ENCODE measurements at regions not wholly inside any gene's neighbourhood (a gene's known extent, or its start where the extent isn't known, plus 50 kb on each side); places are given as distances from the start of the nearest gene placed in this dataset.
"Not testable (repeated sequence)": the region's sequence is repeated elsewhere in the genome, so short reads cannot be mapped to it uniquely, and the experiment has no call there.

DNA sequence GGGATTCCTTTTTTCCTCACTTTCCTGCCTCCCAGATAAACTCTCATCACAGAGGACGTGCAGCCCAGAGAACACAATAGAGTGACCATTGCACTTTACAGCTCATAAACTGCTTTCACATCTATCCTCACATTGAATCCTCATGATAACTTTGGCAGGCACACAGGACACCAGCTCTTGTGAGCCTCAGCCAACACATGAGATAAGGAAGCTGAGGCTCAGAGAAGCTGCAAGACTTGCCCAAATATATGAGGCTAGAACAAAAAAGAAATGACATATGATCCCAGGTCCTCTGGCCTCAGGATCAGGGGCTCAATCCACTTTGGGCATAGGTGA is 85.0 kb upstream of the CPEB2 start:
- Histone ChIP-seq H3K9me3 (ENCODE audit: insufficient read depth, low read length) (no peaks in the 10 kb centered on the region), H3K4me1 (ENCODE audit: insufficient read depth, insufficient read length) (peaks cover 2% of the 10 kb centered on the region), H3K9ac (ENCODE audit: insufficient read length, low read depth) (no peak overlapping the region), H3K4me3 (ENCODE audit: insufficient read length, low read depth) (no peak overlapping the region), H3K27me3 (ENCODE audit: insufficient read depth, insufficient read length) (no peaks in the 10 kb centered on the region), H3K36me3 (ENCODE audit: insufficient read depth, insufficient read length, low read length) (no peaks in the 10 kb centered on the region)
- no peak for DNase-seq (ENCODE audit: low read depth, low spot score)
- no peak for TF ChIP-seq SUZ12 (IDR thresholded peaks at IDR 0.05; ENCODE audit: extremely low read depth, insufficient read depth, insufficient read length)
- TF ChIP-seq YY1 (IDR thresholded peaks at IDR 0.05; ENCODE audit: insufficient read depth, insufficient read length) = no peak
- TF ChIP-seq ZNF274 (IDR thresholded peaks at IDR 0.05; ENCODE audit: low read depth, low read length) = no peak

DNA sequence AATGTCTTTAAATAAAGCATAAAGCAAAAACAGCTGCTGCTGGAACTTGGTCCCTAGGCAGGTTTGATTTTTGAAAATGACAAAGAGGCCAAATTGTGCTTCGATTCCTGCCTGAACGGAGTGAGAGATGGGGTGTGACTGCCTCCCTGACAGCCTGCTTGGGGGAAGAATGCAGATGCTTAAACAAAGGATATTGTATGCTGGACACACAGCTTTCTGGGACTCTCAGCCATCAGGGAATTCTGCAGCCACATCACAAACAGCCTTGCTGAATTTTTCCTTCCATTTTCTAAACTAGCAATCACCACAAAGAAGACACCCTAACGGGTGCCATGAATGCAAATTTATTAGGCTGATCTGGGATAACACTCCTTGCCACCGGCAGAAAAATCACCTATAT is 83.9 kb upstream of the CPEB2 start:
- H3K36me3 ChIP-seq (ENCODE audit: insufficient read depth, insufficient read length, low read length) = no peaks in the 10 kb centered on the region
- no peak for DNase-seq (ENCODE audit: low read depth, low spot score)
- H3K4me3 ChIP-seq (ENCODE audit: insufficient read length, low read depth) = no peak overlapping the region
- H3K4me1 ChIP-seq (ENCODE audit: insufficient read depth, insufficient read length) = peaks cover 2% of the 10 kb centered on the region
- H3K9me3 ChIP-seq (ENCODE audit: insufficient read depth, low read length) = no peaks in the 10 kb centered on the region
- TF ChIP-seq SUZ12 (IDR thresholded peaks at IDR 0.05; ENCODE audit: extremely low read depth, insufficient read depth, insufficient read length) (no peak), YY1 (IDR thresholded peaks at IDR 0.05; ENCODE audit: insufficient read depth, insufficient read length) (no peak), ZNF274 (IDR thresholded peaks at IDR 0.05; ENCODE audit: low read depth, low read length) (no peak)
- no peaks in the 10 kb centered on the region for H3K27me3 ChIP-seq (ENCODE audit: insufficient read depth, insufficient read length)
- H3K9ac ChIP-seq (ENCODE audit: insufficient read length, low read depth) = no peak overlapping the region

DNA sequence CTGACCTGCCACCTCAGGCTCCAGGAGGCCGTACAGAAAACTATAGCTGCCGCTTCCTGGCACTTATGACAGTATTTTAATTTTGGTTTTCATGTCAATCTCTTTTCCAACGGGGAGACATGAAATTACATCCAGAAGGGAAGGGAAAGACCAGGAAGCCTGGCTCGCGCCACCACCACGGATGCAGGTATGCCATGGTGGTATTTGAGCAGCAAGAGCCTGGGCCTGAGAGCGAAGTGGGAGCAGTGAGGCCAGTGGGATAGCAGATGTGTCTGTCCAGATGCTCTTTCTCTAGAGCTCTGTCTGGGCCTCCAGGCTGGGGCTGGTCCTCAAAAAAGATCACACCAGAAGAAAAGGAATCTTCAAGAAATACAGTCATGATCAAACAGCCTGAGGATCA is 82.5 kb upstream of the CPEB2 start:
- TF ChIP-seq ZNF274 (IDR thresholded peaks at IDR 0.05; ENCODE audit: low read depth, low read length) (no peak), YY1 (IDR thresholded peaks at IDR 0.05; ENCODE audit: insufficient read depth, insufficient read length) (no peak), SUZ12 (IDR thresholded peaks at IDR 0.05; ENCODE audit: extremely low read depth, insufficient read depth, insufficient read length) (no peak)
- Histone ChIP-seq H3K4me1 (ENCODE audit: insufficient read depth, insufficient read length) (peaks cover 2% of the 10 kb centered on the region), H3K4me3 (ENCODE audit: insufficient read length, low read depth) (no peak overlapping the region), H3K36me3 (ENCODE audit: insufficient read depth, insufficient read length, low read length) (no peaks in the 10 kb centered on the region), H3K9me3 (ENCODE audit: insufficient read depth, low read length) (no peaks in the 10 kb centered on the region), H3K27me3 (ENCODE audit: insufficient read depth, insufficient read length) (no peaks in the 10 kb centered on the region), H3K9ac (ENCODE audit: insufficient read length, low read depth) (no peak overlapping the region)
- no peak for DNase-seq (ENCODE audit: low read depth, low spot score)

DNA sequence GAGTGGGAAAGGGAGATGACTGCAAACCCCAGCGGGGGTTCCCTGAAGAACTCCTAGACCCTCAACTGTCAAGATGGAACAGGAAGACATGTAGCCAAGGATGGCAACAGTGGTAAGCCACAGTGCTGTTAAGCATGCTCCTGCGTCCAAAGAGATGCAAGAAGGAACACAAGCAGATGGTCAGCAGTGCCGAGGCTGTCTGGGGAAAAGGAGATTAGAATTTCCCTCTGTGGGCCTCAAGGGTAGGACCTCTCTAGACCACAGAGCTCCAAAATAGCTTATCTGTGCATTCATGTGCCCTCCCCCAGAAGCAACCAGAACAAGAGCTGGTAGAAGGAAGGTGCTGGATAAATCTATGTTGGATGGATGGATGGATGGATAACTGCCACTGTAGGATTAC is 82.0 kb upstream of the CPEB2 start:
- no peaks in the 10 kb centered on the region for H3K27me3 ChIP-seq (ENCODE audit: insufficient read depth, insufficient read length)
- no peak for TF ChIP-seq YY1 (IDR thresholded peaks at IDR 0.05; ENCODE audit: insufficient read depth, insufficient read length)
- no peak for TF ChIP-seq SUZ12 (IDR thresholded peaks at IDR 0.05; ENCODE audit: extremely low read depth, insufficient read depth, insufficient read length)
- TF ChIP-seq ZNF274 (IDR thresholded peaks at IDR 0.05; ENCODE audit: low read depth, low read length) = no peak
- peaks cover 2% of the 10 kb centered on the region for H3K4me1 ChIP-seq (ENCODE audit: insufficient read depth, insufficient read length)
- DNase-seq (ENCODE audit: low read depth, low spot score) = no peak
- H3K36me3 ChIP-seq (ENCODE audit: insufficient read depth, insufficient read length, low read length) = no peaks in the 10 kb centered on the region
- no peak overlapping the region for H3K9ac ChIP-seq (ENCODE audit: insufficient read length, low read depth)
- no peaks in the 10 kb centered on the region for H3K9me3 ChIP-seq (ENCODE audit: insufficient read depth, low read length)
- H3K4me3 ChIP-seq (ENCODE audit: insufficient read length, low read depth) = no peak overlapping the region

DNA sequence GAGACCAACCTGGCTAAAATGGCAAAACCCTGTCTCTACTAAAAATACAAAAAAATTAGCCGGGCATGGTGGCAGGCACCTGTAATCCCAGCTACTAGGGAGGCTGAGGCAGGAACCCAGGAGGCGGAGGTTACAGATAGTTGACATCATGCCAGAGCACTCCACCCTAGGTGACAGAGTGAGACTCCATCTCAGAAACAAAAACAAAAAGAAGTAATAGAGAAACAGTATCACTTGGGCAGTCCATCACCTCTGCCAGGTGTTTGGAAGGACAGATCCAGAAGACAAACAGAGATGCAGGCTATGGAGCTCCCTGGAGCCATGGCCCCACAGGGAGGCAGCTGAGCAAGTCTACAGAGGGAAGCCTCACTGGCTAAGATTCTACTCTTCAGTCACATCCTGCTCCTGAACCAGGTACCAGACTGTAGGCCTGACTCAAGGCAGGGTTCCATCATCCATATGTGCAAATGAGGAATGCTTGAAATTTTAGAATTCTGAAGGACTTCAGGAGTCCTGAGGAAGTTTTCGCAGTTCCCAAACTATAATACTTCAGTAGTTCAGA is 81.4 kb upstream of the CPEB2 start:
- no peak for TF ChIP-seq SUZ12 (IDR thresholded peaks at IDR 0.05; ENCODE audit: extremely low read depth, insufficient read depth, insufficient read length)
- TF ChIP-seq ZNF274 (IDR thresholded peaks at IDR 0.05; ENCODE audit: low read depth, low read length) = no peak
- TF ChIP-seq YY1 (IDR thresholded peaks at IDR 0.05; ENCODE audit: insufficient read depth, insufficient read length) = no peak
- H3K9me3 ChIP-seq (ENCODE audit: insufficient read depth, low read length) = no peaks in the 10 kb centered on the region
- H3K27me3 ChIP-seq (ENCODE audit: insufficient read depth, insufficient read length) = no peaks in the 10 kb centered on the region
- peaks cover 2% of the 10 kb centered on the region for H3K4me1 ChIP-seq (ENCODE audit: insufficient read depth, insufficient read length)
- H3K36me3 ChIP-seq (ENCODE audit: insufficient read depth, insufficient read length, low read length) = no peaks in the 10 kb centered on the region
- H3K4me3 ChIP-seq (ENCODE audit: insufficient read length, low read depth) = no peak overlapping the region
- no peak overlapping the region for H3K9ac ChIP-seq (ENCODE audit: insufficient read length, low read depth)
- no peak for DNase-seq (ENCODE audit: low read depth, low spot score)

DNA sequence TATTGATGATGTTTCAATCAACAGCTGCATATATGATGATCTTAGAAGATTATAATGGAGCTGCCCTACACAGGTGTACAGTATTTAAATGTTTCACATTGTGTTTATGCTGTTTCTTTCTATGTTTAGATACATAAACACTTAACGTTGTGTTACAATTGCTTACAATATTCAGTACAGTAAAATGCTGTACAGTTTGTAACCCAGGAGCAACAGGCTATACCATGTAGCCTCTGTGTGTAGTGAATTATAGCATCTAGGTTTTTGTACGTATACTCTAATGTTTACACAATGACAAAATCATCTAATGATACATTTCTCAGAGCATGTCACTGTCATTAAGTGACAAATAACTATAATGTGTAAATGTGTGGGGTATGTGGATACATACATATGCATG is 80.5 kb upstream of the CPEB2 start:
- H3K27me3 ChIP-seq (ENCODE audit: insufficient read depth, insufficient read length); H3K4me3 ChIP-seq (ENCODE audit: insufficient read length, low read depth); H3K4me1 ChIP-seq (ENCODE audit: insufficient read depth, insufficient read length); H3K9ac ChIP-seq (ENCODE audit: insufficient read length, low read depth); DNase-seq (ENCODE audit: low read depth, low spot score); H3K9me3 ChIP-seq (ENCODE audit: insufficient read depth, low read length); H3K36me3 ChIP-seq (ENCODE audit: insufficient read depth, insufficient read length, low read length): not testable (repeated sequence)

DNA sequence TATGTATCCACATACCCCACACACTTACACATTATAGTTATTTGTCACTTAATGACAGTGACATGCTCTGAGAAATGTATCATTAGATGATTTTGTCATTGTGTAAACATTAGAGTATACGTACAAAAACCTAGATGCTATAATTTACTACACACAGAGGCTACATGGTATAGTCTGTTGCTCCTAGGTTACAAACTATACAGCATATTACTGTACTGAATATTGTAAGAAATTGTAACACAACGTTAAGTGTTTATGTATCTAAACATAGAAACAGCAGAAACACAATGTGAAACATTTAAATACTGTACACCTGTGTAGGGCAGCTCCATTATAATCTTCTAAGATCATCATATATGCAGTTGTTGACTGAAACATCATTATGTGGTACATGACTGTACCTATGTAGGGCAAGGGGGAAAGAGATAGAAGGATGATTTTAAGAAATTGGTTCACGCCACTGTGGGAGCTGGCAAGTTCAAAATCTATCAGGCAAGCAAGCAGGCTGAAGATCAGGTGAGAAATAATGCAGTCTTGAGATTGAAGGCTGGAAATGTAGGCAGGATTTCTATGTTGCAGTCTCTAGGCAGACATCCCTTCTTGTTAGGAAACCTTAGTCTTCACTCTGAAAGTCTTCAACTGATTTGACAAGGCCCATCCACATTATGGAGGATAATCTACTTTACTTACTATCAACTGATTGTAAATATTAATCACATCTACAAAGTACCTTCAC is 78.0 kb upstream of the CPEB2 start:
- Histone ChIP-seq H3K4me1 (ENCODE audit: insufficient read depth, insufficient read length) (no peaks in the 10 kb centered on the region), H3K9ac (ENCODE audit: insufficient read length, low read depth) (no peak overlapping the region), H3K27me3 (ENCODE audit: insufficient read depth, insufficient read length) (no peaks in the 10 kb centered on the region), H3K4me3 (ENCODE audit: insufficient read length, low read depth) (no peak overlapping the region), H3K9me3 (ENCODE audit: insufficient read depth, low read length) (no peaks in the 10 kb centered on the region), H3K36me3 (ENCODE audit: insufficient read depth, insufficient read length, low read length) (no peaks in the 10 kb centered on the region)
- TF ChIP-seq ZNF274 (IDR thresholded peaks at IDR 0.05; ENCODE audit: low read depth, low read length) (no peak), SUZ12 (IDR thresholded peaks at IDR 0.05; ENCODE audit: extremely low read depth, insufficient read depth, insufficient read length) (no peak), YY1 (IDR thresholded peaks at IDR 0.05; ENCODE audit: insufficient read depth, insufficient read length) (no peak)
- no peak for DNase-seq (ENCODE audit: low read depth, low spot score)

All from NT2/D1 (cell line).